ENCODE measurements at regions not wholly inside any gene's neighbourhood (a gene's known extent, or its start where the extent isn't known, plus 50 kb on each side); places are given as distances from the start of the nearest gene placed in this dataset.

DNA sequence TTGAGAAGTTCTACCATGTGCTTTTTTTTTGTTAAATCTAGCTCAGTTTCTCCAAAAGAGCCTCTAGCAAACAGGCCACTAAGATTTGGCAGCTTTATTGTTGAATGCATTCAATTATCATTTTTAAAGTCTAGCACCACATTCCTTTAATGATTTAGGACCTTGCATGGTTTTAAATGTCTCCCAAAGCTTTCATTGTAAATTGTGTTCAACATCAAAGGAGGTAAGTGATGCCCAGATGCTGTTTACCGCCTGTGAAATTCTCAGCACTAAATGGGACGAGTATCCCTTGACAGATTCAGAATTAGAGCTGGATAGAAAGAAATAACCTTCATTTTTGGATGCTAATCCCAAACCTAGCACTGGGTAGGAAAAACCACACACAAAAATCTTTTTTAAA lies 112.1 kb upstream of the FAM204A start:
- no peak for TF ChIP-seq RERE (CRISPR knock-in tag; IDR thresholded peaks at IDR 0.05; ENCODE audit: low read depth)
- no peak for TF ChIP-seq MLX (CRISPR knock-in tag; IDR thresholded peaks at IDR 0.05)
- no peak for TF ChIP-seq TBX3 (IDR thresholded peaks at IDR 0.05; ENCODE audit: borderline replicate concordance)
- no peak for TF ChIP-seq ZKSCAN1 (IDR thresholded peaks at IDR 0.05; ENCODE audit: low read length)
- no peak for TF ChIP-seq NFE2L1 (CRISPR knock-in tag; IDR thresholded peaks at IDR 0.05; ENCODE audit: borderline replicate concordance)
- no peak for TF ChIP-seq HDAC1 (CRISPR knock-in tag; IDR thresholded peaks at IDR 0.05)
